Mammary epithelial cell (primary cell): ENCODE measurements at regions not wholly inside any gene's neighbourhood (a gene's known extent, or its start where the extent isn't known, plus 50 kb on each side); places are given as distances from the start of the nearest gene placed in this dataset.
"Not testable (repeated sequence)": the region's sequence is repeated elsewhere in the genome, so short reads cannot be mapped to it uniquely, and the experiment has no call there.

Experiments
- CTCF ChIP-seq, 2 donors: IDR thresholded peaks in 1 of 2; conservative IDR thresholded peaks in 1 of 2; 2 replicates each; pipeline ENCODE4 v1.5.1; 2011 to 2012; ENCODE audit warnings: inconsistent platforms in 2 of 2, low read length in 2 of 2, mild to moderate bottlenecking in 2 of 2, control low read depth in 1 of 2, low read depth in 1 of 2; ENCODE audit not compliant: insufficient read depth in 1 of 2; ENCODE audit errors: extremely low read depth in 1 of 2
- EZH2 ChIP-seq: IDR thresholded peaks from 2 replicates; pipeline ENCODE4 v1.6.1; 2012; ENCODE audit warnings: low read length, inconsistent platforms, borderline replicate concordance

- TF ChIP-seq CTCF (conservative IDR thresholded peaks at IDR 0.05 in 1 of 2, IDR thresholded peaks at IDR 0.05 in 1 of 2; ENCODE audit: extremely low read depth in 1 of 2, insufficient read depth in 1 of 2, low read depth in 1 of 2, low read length in 2 of 2); EZH2: not testable (repeated sequence)
Measured at GRCh38 chr9:42325561-42325960, 142.1 kb downstream of the SPATA31A6 start.
